NCI-H510A (cell line): ENCODE measurements at regions not wholly inside any gene's neighbourhood (a gene's known extent, or its start where the extent isn't known, plus 50 kb on each side); places are given as distances from the start of the nearest gene placed in this dataset.
"Not testable (repeated sequence)": the region's sequence is repeated elsewhere in the genome, so short reads cannot be mapped to it uniquely, and the experiment has no call there.

Source experiments
- DNase-seq: peaks from one replicate; lab custom pipeline; 2025; lab: John Stamatoyannopoulos, UW

DNA sequence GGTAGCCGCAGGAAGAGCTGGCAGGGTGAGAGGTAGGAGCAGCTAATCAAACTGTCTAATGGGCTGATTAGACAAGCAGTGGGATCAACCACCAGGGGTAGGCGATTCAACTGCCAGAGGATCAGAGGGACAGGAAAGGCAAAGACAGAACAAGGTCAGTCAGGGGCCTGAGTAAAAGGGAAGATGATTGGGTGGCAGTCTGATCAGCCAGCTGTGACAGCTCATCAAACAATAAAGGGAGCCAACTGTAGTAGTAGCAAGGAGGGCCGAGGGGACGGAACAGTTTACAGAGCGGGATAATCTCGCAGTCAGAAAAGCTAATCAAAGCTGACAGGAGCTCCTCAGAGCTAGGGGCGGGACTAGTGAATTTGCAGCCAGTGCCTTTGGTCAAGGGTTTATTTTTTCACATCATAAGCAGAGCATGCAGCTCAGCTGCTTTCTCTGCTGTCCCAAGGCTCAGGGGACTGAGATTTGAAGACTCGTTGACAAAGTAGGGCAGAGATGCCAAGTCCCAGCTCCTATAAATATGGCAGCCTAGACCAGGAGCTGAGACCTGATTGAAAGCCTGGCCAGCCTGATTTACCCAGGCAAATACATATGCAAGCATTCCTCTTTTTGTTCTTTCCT lies 418.2 kb downstream of the GABRG2 start:
- DNase-seq: no peak

DNA sequence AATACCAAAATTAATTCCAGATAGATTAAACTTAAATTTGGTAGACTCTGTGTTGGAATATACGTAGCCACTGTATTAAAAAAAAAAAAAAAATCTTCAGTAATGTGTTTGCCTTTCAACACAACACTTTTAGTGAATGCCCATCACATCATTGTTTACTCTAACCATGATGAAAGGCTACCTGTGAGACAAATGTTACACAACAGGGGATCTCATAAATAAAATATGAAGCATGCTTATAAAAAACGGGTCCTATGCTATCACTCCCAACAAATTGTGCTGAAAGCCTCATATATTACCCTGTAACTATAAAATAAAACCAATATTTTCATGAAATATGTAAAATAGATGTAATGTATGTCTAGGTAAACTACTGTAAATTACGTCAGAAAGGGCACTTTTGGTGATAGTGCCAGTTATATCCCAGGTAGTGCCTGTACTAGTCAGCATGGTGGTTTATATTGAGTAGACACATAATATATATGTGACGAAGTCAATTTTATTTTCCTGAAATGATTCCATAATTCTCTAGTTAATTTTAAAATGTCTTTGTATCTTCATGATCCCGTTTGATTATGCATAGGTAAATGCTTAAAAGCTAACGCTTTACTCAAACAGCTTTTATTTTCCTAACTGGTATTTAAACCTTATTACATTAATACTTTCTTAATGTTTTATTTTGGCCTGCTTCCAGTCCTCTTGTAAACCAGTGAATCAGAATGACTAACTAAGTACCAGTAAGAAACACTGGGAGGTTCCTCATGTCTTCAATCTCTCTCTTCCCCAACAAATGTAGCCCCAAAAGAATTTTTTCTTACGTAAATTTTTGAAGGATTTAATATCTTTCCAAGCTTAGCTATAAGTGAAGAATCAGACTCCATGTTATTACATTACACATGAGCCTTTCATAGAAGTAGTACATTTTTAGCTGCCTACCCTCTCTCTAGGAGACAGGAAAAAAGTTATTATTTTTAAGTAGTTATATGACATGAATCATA lies 420.3 kb downstream of the GABRG2 start:
- no peak for DNase-seq

- DNase-seq: no peak
These were observed 428.7 kb downstream of the GABRG2 start for GRCh38 chr5:162496100-162496808.

DNA sequence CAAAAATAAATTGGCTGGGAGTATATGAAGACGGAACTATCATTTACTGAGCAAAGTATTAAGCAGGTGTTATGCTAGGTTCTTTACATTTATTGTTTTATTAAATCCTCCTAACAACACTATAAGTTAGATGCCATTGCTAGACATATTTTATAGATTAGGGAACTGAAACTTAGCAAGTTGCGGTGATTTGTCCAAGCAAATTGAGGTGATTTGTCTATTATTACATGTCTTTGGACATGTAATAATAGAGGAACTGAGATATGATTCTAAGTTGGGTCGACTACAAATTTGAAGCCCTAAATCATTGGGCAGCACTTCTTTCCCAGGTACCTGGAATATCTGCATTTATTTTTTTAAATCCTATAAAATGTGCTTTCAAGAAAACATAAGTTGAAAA lies 429.9 kb downstream of the GABRG2 start:
- no peak for DNase-seq

DNA sequence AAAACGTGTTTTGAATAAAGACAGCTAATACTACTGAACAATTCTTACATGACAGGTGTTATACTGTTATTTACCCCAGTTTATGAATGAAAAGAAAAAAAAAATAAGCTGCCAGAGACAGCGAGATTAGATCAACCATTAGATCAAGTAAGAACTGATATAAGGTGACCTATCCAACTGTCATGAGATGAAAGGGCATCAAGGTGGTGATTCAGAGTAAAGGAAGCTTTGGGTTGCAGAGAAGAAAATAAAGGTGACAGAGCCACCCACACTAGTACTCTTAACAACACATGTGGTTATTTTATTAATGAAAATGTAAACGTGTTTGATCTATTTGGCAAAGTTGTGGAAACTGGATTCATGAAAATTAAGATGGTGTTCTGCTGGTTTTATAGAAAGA lies 435.2 kb downstream of the GABRG2 start:
- no peak for DNase-seq

DNA sequence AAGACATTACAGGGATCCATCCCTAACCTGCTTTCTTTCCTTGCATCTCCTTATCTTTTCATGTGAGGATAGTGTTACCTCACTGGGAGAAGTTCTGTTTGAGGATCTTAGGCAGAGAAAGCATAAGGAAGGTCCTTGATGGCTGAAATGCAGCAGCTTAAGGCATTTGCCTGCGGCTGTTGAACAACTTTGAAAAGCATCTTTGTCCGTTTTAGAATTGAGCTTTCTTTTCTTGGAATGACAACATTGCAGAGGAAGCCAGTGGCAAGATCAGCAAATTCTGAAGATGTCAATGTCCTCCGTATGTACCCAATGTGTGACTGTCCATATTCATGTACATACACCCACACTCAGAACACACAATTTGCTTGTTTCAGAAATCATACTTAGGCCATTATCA lies 436.2 kb downstream of the GABRG2 start:
- no peak for DNase-seq

GRCh38 chr5:162512935-162513565 lies 445.5 kb downstream of the GABRG2 start:
- no peak for DNase-seq

DNA sequence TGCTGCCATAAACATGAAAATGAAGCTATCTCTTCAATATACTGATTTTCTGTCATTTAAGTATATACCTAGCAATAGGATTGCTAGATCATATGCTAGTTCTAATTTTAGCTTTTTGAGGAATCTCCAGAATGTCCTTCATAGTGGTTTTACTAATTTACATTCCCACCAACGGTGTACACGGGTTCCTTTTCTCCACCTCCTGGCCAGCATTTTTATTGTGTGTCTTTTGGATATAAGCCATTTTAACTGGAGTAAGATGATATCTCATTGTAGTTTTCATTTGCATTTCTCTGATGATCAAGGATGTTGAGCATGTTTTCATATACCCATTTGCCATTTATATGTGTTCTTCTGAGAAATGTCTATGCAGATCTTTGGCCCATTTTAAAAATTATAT lies 446.5 kb downstream of the GABRG2 start:
- DNase-seq: no peak

DNA sequence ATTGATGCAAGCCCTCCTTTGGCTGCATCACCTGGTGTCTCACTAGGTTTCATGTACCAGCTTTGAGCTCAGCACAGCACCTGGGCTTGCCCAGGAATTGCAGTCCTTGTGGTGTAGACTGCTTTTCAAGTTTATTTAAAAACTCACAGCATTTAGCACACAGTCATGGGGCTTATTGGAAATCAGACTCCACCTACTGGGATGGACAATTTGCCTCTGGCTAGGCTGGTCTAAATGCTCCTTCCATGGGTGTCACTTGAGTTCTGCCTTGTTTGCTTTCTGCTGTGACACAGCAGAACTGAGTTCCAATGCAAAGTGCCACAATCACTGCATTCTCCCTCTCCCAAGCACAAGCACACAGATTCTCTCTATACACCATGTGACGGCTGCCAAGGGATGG lies 453.3 kb downstream of the GABRG2 start:
- no peak for DNase-seq

GRCh38 chr5:162529209-162529608 lies 461.6 kb downstream of the GABRG2 start:
- DNase-seq: no peak

DNA sequence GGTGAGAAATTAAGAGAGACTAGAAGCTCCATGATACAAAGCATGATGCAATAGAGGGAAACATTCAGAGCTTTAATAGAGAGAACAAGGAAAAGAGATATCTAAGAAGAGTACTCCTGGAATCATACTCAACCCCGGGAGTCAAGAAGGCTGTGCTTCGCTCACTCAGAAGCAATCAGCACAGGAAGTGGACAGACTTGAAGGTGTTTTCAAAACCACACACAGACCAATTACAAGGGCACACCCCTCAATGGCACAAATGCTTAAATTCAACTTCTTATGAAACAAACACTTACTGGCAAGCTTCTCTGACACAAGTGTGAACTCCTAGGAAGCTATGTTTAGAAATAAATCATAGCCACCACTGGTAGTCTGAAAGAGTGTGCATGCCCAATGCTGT lies 462.3 kb downstream of the GABRG2 start:
- DNase-seq: no peak

- DNase-seq: no peak
These were observed 475.9 kb downstream of the GABRG2 start for GRCh38 chr5:162543437-162543836.

DNA sequence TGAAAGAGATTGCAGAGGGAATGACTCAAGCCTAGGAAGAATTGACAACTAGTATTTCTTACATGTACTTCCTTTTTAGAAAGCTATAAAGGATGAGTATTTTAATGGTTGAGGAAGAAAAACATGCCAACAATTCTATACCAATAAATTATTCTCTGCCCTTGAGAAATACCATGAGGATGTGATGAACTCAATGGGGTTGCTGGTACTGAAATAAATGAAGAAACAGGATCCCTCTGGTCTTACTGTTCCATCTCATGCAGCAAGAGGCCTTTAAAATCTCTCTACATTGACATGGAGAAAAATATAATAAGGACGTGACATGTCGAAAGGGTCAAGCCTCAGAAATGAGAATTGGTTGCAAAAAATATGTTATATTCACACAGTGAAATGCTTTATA lies 477.3 kb downstream of the GABRG2 start:
- no peak for DNase-seq

- DNase-seq: no peak
These were observed 482.7 kb downstream of the GABRG2 start for GRCh38 chr5:162550236-162550635.

DNA sequence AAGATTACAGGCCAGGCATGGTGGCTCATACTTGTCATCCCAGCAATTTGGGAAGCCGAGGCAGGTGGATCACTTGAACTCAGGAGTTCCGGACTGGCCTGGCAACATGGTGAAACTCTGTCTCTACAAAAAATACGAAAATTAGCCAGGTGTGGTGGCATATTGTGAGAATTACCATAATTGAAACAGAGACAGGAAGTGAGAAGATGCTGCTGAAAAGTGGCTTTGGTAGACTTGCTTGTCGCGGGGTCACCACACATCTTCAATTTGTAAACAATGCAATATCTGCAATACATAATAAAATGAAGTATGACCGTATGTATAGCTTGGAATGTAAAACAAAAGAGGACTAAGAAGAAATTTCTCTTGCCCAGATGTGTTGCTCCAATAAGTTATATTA lies 490.5 kb downstream of the GABRG2 start:
- no peak for DNase-seq

GRCh38 chr5:162567644-162568043 lies 500.1 kb downstream of the GABRG2 start:
- no peak for DNase-seq

DNA sequence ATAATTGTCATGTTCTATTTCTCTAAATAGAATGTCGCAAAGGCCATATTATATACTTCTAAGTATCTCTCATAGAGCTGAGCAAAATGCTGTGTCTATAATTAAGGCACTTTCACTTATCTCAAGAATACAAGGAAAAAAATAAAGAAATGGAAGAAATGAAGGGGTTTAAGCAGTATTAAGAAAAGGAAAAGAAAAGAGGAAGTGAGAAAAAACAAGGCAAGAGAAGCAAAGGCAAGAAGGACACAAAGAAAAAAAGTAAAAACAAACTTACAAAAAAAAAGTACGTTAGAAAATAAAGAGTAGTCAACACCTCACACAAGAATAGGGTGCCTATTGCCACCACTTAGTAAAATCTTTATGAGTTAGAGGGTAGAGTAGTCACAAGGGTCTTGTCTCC lies 506.2 kb downstream of the GABRG2 start:
- no peak for DNase-seq

DNA sequence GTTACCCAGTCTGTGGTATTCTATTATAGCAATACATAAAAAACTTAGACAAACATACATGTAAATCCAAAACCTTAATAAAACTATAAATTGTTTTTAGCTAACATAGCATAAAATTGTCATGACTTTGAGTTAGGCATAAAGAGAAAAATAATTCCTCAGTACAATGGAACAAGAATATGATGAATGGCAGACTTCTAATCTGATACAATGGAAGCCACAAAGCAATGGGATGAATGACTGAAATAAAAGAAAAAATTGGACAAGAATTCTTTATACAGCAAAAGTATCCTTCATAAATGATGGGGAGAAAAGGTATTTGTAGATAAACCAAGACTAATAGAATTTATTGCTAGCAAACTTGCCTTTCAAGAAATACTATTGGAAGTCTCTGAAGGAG lies 524.2 kb downstream of the GABRG2 start:
- DNase-seq: no peak

- no peak for DNase-seq
These were observed 526.3 kb downstream of the GABRG2 start for GRCh38 chr5:162593881-162594280.

GRCh38 chr5:162603443-162604070 lies 536.0 kb downstream of the GABRG2 start:
- DNase-seq: no peak

DNA sequence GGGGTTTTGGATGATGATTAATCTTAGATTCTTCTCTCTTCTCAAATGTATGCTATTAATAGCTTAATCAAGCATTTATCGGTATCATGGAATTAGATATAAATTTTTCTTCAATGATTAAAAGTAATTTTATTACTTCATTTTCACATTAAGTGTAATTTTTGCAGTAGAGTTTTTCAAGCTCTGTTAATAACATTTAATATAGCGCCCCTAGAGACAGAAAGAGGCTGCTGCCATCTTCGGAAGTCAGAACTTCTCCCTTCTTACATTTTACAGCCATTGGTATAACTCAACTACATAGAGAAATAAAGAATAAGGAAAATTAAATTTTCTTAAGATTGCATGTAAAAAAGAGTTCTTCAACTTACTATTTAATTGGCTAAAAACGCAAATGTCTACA lies 540.3 kb downstream of the GABRG2 start:
- DNase-seq: no peak

GRCh38 chr5:162621726-162622263 lies 554.2 kb downstream of the GABRG2 start:
- DNase-seq: not testable (repeated sequence)
